SK-N-SH (cell line): ENCODE measurements at regions not wholly inside any gene's neighbourhood (a gene's known extent, or its start where the extent isn't known, plus 50 kb on each side); places are given as distances from the start of the nearest gene placed in this dataset.

Source experiments
- JUND ChIP-seq: IDR thresholded peaks from 2 replicates; pipeline ENCODE4 v1.4.0; 2012
- TF ChIP-seq, protein P1 (sequence below): fragments of 200-600 bp; sonication (generic); IDR thresholded peaks from 2 replicates; pipeline ENCODE4 v1.6.1; 2017; ENCODE audit warnings: antibody characterized with exemption, mild to moderate bottlenecking, moderate library complexity

DNA sequence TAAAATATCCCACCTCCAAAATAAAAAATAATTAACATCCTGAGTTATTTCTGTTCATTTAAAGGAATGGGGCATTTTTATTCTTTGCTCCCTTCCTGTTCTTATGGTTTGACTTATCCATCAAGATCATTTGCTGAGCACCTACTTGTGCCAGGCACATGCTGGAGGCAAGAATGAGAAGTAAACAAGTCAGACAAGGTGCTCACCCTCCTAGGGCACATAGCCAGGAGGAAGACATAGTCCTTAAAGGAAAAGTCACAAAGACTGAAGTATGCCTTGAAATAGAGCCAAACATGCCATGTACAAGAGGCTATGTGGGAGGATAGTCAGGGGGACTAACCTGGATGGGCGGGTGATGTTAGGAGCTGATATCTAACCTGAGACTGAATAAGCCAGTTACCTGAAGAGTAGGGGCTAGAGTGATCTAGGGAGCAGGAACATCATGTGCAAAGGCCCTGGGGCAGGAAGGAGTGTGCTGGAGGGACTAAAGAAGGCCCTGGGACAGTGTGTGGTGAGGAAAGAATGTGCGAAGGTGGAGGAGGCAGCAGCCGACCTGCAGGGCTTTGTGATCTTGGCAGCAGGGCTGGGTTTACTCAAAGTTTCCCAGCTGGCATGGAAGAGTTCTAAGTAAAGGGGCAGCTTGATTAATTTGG is 233.5 kb downstream of the MATN1 start:
- TF ChIP-seq, protein P1, sequence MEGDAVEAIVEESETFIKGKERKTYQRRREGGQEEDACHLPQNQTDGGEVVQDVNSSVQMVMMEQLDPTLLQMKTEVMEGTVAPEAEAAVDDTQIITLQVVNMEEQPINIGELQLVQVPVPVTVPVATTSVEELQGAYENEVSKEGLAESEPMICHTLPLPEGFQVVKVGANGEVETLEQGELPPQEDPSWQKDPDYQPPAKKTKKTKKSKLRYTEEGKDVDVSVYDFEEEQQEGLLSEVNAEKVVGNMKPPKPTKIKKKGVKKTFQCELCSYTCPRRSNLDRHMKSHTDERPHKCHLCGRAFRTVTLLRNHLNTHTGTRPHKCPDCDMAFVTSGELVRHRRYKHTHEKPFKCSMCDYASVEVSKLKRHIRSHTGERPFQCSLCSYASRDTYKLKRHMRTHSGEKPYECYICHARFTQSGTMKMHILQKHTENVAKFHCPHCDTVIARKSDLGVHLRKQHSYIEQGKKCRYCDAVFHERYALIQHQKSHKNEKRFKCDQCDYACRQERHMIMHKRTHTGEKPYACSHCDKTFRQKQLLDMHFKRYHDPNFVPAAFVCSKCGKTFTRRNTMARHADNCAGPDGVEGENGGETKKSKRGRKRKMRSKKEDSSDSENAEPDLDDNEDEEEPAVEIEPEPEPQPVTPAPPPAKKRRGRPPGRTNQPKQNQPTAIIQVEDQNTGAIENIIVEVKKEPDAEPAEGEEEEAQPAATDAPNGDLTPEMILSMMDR = no peak
- TF ChIP-seq JUND = no peak
